ENCODE measurements at regions not wholly inside any gene's neighbourhood (a gene's known extent, or its start where the extent isn't known, plus 50 kb on each side); places are given as distances from the start of the nearest gene placed in this dataset.
"Not testable (repeated sequence)": the region's sequence is repeated elsewhere in the genome, so short reads cannot be mapped to it uniquely, and the experiment has no call there.

GRCh38 chr2:37759989-37760388, 88.5 kb upstream of the CDC42EP3 start:
- TF ChIP-seq CTCF, POLR2A, POLR2AphosphoS5 (IDR thresholded peaks at IDR 0.05): not testable (repeated sequence)

Measured in prostate gland (tissue), 2 donors.